Breast epithelium (tissue), 3 donors: ENCODE measurements at regions not wholly inside any gene's neighbourhood (a gene's known extent, or its start where the extent isn't known, plus 50 kb on each side); places are given as distances from the start of the nearest gene placed in this dataset.

Experiments used
- POLR2A ChIP-seq: fragments of 450-650 bp; IDR thresholded peaks from one replicate; pipeline ENCODE4 v1.6.1; 2016; ENCODE audit warnings: antibody characterized with exemption, mild to moderate bottlenecking, moderate library complexity
- TF ChIP-seq, protein P1 (sequence below), 3 donors: fragments of 450-650 bp; IDR thresholded peaks; one replicate each; pipeline ENCODE4 v1.5.1; 2016 to 2017; ENCODE audit warnings: antibody characterized with exemption in 3 of 3, mild to moderate bottlenecking in 3 of 3, moderate library complexity in 3 of 3

DNA sequence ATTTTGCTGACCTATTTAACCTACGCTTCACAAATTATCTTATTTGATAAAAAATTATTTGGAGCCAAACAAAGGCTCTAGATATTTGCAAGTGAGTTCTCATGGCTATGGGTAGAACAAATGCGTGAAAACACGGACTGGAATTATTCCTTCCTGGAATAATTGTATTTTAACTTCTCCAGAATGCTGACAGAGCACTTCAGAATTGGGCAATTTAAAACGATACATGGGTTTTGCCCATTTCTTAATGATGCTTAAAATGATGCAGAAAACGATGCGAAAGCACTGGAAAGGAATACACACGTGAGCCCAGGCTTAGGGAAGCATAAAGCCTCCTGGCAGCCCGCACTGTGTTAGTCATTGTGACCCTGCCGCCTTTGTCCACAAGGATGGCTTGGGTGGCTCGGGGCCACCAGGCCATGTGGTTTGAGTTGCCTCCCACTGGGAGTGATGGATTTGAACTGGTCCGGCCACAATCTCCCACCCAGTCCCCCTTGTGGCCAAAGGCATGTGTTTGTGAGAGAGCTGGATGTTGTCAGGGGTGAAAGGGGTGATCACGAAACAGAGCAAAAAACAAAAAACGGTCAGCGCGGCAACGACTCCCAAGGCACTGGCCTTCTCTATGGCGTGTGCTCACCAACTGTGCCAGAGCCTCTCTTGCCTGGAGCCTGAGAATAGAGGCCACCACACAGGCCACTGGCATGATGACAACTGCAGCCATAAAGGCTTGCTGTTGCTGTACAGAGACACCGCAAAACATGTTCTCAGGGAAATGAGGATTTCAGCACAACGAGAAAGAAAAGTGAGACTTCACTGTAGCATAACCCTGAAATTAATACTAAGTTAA is 234.2 kb upstream of the ADAMTS16 start:
- TF ChIP-seq, protein P1, sequence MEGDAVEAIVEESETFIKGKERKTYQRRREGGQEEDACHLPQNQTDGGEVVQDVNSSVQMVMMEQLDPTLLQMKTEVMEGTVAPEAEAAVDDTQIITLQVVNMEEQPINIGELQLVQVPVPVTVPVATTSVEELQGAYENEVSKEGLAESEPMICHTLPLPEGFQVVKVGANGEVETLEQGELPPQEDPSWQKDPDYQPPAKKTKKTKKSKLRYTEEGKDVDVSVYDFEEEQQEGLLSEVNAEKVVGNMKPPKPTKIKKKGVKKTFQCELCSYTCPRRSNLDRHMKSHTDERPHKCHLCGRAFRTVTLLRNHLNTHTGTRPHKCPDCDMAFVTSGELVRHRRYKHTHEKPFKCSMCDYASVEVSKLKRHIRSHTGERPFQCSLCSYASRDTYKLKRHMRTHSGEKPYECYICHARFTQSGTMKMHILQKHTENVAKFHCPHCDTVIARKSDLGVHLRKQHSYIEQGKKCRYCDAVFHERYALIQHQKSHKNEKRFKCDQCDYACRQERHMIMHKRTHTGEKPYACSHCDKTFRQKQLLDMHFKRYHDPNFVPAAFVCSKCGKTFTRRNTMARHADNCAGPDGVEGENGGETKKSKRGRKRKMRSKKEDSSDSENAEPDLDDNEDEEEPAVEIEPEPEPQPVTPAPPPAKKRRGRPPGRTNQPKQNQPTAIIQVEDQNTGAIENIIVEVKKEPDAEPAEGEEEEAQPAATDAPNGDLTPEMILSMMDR (IDR thresholded peaks at IDR 0.05), result peak in 1 of 3 donors; percentile 12
- TF ChIP-seq POLR2A, result no peak
